ENCODE measurements at regions not wholly inside any gene's neighbourhood (a gene's known extent, or its start where the extent isn't known, plus 50 kb on each side); places are given as distances from the start of the nearest gene placed in this dataset.

DNA sequence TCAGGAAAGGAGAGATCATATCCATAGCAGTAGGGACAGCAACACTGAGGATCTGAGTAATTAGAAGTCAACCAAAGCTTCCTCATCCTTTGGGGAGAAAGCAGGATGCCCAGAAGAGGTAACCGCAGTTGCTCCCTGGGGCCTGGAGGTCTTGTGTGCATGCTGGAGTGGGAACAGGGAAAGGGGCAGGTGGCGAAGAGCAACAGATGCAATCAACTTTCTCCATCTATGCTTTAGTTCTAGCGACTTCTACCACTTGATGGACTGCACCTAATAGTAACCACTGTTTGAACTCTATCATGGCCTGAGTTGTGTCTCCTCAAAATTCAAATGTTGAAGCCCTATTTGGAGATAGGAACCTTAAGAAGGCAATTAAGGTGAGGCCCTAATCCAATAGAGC, 503.8 kb downstream of the NPIPA7 start:
- DNase-seq (ENCODE audit: insufficient read length, low spot score) (no peak), FAIRE-seq (no peak)
- no peak for TF ChIP-seq CTCF (IDR thresholded peaks at IDR 0.05; ENCODE audit: insufficient read depth, missing control alignments)

DNA sequence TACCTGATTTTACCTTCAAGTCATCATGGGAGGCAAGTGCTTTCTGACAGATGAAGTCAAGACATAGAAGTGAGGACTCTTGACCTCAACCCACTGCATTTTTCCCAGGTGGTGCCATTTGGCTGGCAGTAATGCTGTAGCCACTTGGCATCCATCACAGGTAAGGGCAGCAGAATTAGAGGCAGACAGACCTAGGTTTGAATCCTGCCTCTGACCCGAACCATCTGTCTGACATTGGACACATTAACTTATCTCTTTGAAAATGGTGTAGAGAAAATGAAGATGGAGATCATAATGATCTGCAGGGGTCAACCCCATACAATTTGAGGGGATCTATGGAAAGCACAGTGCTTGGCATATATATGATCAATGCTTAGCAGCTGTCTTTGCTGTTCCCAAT, 505.5 kb downstream of the NPIPA7 start:
- TF ChIP-seq CTCF (IDR thresholded peaks at IDR 0.05; ENCODE audit: insufficient read depth, missing control alignments): no peak
- DNase-seq (ENCODE audit: insufficient read length, low spot score): no peak
- no peak for FAIRE-seq

DNA sequence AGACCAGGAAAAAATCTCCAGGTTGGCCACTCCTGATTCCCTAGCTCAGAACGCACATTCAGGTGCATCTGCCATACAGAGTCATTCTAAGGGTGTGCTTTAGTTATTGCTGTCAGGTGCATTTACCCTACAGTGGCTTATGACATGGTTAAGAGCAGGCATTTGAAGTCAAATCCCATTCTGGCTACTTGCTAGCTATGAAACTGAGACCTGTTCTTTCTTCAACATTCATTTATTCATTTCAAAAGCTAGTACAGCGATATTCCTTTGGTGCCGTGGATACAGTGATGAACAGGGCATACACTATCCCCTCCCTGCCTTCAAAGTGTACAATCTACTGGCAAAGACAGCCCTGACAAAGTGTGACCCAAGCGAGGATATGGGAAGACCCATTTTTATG, 508.3 kb downstream of the NPIPA7 start:
- DNase-seq (ENCODE audit: insufficient read length, low spot score) (no peak), FAIRE-seq (no peak)
- no peak for TF ChIP-seq CTCF (IDR thresholded peaks at IDR 0.05; ENCODE audit: insufficient read depth, missing control alignments)

DNA sequence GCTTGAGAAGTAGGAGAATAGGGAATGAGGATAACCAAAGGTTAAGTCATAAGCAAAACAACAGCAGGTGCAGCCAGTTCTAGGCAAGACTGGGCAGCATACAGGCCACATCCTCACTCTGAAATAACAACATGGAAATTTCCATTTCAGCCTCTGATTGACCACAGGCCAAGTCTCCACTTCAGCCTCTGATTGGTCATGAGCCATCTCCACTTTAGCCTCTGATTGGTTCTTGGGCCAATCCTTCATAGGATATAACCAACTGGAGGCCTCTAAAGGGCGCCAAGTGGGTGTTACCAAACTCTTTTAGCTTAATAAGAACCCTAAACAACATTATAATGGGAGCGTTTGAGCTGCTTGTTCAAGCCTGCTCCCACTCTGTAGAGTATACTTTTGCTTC, 512.0 kb downstream of the NPIPA7 start:
- no peak for FAIRE-seq
- no peak for TF ChIP-seq CTCF (IDR thresholded peaks at IDR 0.05; ENCODE audit: insufficient read depth, missing control alignments)
- DNase-seq (ENCODE audit: insufficient read length, low spot score): no peak

DNA sequence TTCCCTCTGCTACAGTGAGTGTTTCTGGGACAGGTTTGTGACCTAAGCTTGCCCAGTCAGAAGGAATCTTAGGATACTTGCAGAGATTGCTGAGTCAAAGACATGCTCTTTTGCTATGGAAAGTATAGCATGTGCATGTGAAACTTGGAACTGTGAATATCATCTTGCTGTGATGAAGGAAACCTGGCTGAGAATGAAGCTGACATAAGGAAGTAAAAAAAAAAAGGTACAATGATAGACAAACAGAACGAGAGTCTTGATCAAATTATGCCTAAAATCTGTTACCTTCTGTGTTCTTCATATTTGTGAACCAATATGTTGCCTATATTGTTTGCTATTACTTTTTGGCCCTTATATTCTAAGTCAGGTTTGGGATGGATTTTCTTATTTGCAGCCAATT, 525.7 kb downstream of the NPIPA7 start:
- FAIRE-seq (no peak), DNase-seq (ENCODE audit: insufficient read length, low spot score) (no peak)
- no peak for TF ChIP-seq CTCF (IDR thresholded peaks at IDR 0.05; ENCODE audit: insufficient read depth, missing control alignments)

GRCh38 chr16:16905850-16906249, 526.9 kb downstream of the NPIPA7 start:
- no peak for DNase-seq (ENCODE audit: insufficient read length, low spot score)
- no peak for TF ChIP-seq CTCF (IDR thresholded peaks at IDR 0.05; ENCODE audit: insufficient read depth, missing control alignments)
- no peak for FAIRE-seq

- FAIRE-seq: no peak
- TF ChIP-seq CTCF (IDR thresholded peaks at IDR 0.05; ENCODE audit: insufficient read depth, missing control alignments): no peak
Measured at GRCh38 chr16:16907089-16907488, 528.1 kb downstream of the NPIPA7 start.

More at GRCh38 chr16:16907089-16907488, 528.1 kb downstream of the NPIPA7 start:
- DNase-seq (ENCODE audit: insufficient read length, low spot score): no peak

Data from D721Med (cell line).